Cardiac fibroblast (primary cell): ENCODE measurements at regions not wholly inside any gene's neighbourhood (a gene's known extent, or its start where the extent isn't known, plus 50 kb on each side); places are given as distances from the start of the nearest gene placed in this dataset.
A peak's percentile ranks its signal among the peaks of the same experiment; 100 is the strongest.

Source experiments
- DNase-seq, 2 donors: peaks; one replicate each; pipeline versions ENCODE4 v3.0.0 to v3.0.0-alpha.2; 2010; ENCODE audit warnings: low read depth in 2 of 2
- H3K4me3 ChIP-seq, 2 donors: replicated peaks in 1 of 2; 1 replicate in 1 of 2; 2 replicates in 1 of 2; pipeline ENCODE4 v1.5.1; 2011; ENCODE audit warnings: low read depth in 2 of 2, low read length in 2 of 2, mild to moderate bottlenecking in 2 of 2, moderate library complexity in 1 of 2
- TF ChIP-seq, protein P1 (sequence below): IDR thresholded peaks from one replicate; pipeline ENCODE4 v1.5.1; 2011; ENCODE audit warnings: low read depth, mild to moderate bottlenecking, low read length, inconsistent platforms

DNA sequence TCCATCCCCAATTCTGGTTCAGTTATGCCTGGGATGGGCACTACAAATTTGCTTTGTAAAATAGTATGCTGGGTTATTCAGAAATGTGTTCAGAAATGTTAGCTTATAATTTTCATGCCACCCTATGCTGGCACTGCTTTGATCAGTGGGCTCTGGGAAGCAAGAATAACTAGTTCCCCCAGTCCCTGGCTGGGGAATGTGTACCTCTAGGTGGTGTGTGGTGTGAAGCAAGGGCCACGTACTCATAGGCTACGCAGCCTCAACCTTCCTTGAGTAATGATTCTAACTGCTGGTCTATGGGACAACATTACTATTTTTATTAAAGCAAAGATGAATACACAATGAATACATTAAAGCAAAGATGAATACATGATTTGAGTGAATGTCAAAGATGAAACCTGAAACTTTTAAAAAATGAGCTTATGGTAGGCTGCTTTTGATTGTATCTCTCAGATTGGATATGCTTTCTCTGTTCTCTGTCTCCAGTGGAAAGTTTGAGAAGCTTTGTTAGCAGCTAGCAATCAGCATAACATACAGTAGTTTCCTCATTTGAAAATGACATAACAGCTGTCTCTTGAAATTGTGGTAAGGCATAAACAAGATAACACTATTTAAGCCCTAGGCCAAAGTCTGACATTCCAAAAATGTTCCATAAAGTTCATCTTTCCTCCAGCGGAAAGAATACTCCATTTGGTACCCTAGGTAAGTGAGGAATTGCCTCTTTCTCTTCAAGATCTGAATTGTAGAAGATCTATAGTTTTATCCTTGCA is 174.7 kb upstream of the NFIB start:
- TF ChIP-seq, protein P1, sequence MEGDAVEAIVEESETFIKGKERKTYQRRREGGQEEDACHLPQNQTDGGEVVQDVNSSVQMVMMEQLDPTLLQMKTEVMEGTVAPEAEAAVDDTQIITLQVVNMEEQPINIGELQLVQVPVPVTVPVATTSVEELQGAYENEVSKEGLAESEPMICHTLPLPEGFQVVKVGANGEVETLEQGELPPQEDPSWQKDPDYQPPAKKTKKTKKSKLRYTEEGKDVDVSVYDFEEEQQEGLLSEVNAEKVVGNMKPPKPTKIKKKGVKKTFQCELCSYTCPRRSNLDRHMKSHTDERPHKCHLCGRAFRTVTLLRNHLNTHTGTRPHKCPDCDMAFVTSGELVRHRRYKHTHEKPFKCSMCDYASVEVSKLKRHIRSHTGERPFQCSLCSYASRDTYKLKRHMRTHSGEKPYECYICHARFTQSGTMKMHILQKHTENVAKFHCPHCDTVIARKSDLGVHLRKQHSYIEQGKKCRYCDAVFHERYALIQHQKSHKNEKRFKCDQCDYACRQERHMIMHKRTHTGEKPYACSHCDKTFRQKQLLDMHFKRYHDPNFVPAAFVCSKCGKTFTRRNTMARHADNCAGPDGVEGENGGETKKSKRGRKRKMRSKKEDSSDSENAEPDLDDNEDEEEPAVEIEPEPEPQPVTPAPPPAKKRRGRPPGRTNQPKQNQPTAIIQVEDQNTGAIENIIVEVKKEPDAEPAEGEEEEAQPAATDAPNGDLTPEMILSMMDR, result no peak
- DNase-seq, result no peak
- H3K4me3 ChIP-seq, result no peak overlapping the region

DNA sequence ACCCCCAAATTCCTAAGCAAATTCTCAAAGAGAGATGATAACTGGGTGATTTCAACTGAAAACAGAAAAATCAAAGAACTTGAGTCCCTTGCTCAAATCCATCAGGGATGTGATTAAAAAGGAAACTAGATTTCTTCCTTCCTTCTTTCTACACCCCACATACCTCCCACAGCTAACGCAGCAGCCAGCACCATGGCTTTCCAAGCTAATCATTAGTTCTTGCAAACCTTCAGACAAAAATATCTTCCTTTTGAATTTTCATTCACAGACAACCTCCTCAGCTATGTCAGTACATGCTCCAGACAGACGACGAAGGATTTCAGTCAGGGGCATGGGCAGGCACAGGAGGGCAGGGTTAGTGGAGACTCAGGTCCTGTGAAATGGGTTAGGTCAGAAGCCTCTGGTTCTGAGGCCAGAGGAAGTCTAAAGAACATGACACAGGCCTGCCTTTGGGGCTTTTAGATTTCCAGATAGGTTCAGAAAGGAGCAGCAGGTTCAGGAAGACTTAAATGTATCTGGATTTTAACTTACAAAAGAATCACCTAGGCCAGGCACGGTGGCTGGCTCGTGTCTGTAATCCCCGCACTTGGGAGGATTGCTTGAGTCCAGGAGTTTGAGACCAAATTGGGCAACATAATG is 173.7 kb upstream of the NFIB start:
- TF ChIP-seq, protein P1, result no peak

DNA sequence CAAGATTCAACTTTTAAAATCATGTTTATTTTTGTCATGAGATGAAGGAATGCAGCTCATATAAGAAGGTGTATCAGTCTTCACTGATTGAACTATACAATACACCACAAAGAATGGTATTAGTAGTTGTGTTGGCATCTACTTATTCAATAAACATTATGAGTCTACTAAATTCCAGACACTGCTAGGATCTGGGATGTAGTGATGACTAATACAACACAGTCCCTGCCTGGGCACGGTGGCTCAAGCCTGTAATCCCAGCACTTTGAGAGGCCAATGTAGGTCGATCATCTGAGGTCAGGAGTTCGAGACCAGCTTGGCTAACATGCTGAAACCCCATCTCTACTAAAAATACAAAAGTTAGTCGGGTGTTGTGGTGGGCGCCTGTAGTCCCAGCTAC is 171.4 kb upstream of the NFIB start:
- no peak overlapping the region for H3K4me3 ChIP-seq
- TF ChIP-seq, protein P1, result no peak
- peak in 1 of 2 donors; percentile 17 for DNase-seq

More for the DNA sequence above, 173.7 kb upstream of the NFIB start:
- no peak for DNase-seq
- no peak overlapping the region for H3K4me3 ChIP-seq

DNA sequence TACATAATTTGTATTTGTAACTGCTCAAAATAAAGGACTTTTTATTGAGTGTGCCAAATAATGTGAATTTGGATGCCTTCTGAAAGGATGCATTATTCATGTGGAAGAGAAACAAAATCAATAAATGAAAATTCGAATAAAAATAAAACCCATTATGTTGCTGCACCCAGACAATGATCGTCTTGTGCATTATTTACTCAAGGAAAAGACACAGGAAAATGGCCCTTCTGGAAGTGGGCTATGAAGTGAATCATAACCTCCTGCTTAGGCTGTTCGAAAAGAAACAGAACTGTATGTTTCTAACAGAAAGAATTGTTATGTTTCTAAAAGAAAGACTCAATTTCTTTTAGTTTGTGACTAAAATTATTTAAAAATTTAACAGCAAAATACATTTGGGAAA is 168.9 kb upstream of the NFIB start:
- DNase-seq, result no peak
- TF ChIP-seq, protein P1, result no peak
- no peak overlapping the region for H3K4me3 ChIP-seq

DNA sequence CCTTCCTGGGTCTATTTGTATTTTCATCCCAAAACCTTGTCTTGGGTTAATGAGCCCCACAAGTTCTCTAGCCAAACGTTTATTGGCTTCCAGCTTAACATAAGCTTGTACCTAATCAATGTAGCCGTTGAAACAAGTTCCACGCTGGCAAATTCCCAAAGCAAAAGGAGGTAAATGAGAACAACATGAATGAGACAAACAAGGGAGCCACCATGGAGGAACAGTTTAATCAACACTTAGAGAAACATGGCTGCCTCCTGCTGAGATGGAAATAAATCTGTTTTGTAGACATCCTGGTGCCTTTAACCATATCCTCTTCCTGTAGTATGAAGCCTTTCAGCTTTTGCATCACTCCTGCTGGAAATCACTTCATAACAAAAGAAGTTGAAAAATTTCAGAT is 166.6 kb upstream of the NFIB start:
- DNase-seq, result no peak
- TF ChIP-seq, protein P1, result no peak
- no peak overlapping the region for H3K4me3 ChIP-seq

DNA sequence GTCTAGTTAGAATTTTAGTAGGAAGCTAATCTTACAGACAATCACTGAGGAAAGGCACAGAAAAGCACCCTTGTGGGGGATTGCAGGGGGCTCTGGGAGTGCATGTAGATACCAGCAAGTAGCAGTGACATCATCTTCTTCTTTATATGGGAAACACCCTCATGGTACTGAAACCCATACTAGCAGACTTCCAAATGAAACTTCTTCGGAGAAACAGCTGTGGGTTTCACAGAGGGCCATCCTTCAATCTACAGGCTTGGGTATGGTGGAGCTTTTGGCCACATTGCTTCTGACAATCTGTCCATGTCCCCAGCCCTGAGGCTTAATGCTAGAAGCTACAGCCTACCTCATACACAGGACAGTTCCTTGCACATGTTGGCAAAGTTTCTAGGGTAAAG is 165.2 kb upstream of the NFIB start:
- TF ChIP-seq, protein P1, result no peak
- H3K4me3 ChIP-seq, result no peak overlapping the region
- DNase-seq, result no peak
